Upper lobe of right lung (tissue), 1 donor: ENCODE measurements at regions not wholly inside any gene's neighbourhood (a gene's known extent, or its start where the extent isn't known, plus 50 kb on each side); places are given as distances from the start of the nearest gene placed in this dataset.
"Not testable (repeated sequence)": the region's sequence is repeated elsewhere in the genome, so short reads cannot be mapped to it uniquely, and the experiment has no call there.

Experiments used
- ATAC-seq: fragments of 200-7000 bp; cut with Tn5 transposase; one replicate; pipeline ENCODE4 v1.9.1; 2020; ENCODE audit warnings: mild to moderate bottlenecking, moderate library complexity
- DNase-seq: peaks from one replicate; pipeline ENCODE4 v3.0.0-alpha.2; 2020
- H3K27ac ChIP-seq: fragments of 200-600 bp; one replicate; pipeline ENCODE4 v1.8.0; 2022
- H3K27me3 ChIP-seq: fragments of 200-600 bp; one replicate; pipeline ENCODE4 v1.8.0; 2022; ENCODE audit warnings: mild to moderate bottlenecking
- H3K36me3 ChIP-seq: fragments of 200-600 bp; one replicate; pipeline ENCODE4 v1.8.0; 2022
- H3K4me1 ChIP-seq: fragments of 200-600 bp; one replicate; pipeline ENCODE4 v1.8.0; 2022
- H3K4me3 ChIP-seq: fragments of 200-600 bp; one replicate; pipeline ENCODE4 v1.8.0; 2022; ENCODE audit warnings: mild to moderate bottlenecking
- H3K9me3 ChIP-seq: fragments of 200-600 bp; one replicate; pipeline ENCODE4 v1.8.0; 2022
- intact Hi-C: fragments of 100-400 bp; cut with DNase I; formaldehyde crosslinking; loops from one replicate; pipeline ENCODE4 v1.11.0; 2022
- TF ChIP-seq, protein P1 (sequence below): fragments of 200-600 bp; IDR thresholded peaks from one replicate; pipeline ENCODE4 v1.8.0; 2022; ENCODE audit warnings: antibody characterized with exemption
- donor health status: DM: no; HTN: yes; CAD: no; lungs with severe emphysema.

DNA sequence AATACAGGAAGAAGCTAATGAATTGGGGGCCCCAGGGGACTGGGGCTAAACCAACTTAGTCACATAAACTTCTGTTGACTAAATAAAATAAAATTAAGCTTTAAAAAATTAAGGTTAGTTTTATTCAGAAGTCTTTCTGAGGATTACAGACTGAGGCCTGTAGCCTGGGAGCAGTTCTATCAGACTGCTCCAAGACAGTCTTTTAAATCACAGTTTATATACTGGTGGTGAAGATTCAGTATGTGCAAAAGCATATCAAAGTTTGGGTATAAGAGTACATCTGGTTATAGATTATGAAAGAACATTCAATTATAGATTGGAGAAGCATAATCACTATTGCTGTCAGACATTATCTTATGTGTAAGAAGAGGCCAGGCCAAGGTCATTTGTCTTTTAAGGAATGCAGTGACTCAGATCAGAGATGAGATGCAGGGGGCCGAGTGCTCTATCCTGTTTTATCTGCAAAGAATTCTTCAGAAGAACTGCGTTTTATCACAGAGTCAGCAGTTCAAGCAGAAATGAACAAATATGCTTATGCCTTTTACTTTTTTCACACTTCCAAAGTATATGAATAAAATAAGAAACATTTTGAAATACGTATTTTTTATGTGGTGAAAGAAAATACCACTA, 109.4 kb downstream of the PDHA2 start:
- intact Hi-C loops = no loop called here
- Histone ChIP-seq H3K9me3 (no peaks in the 10 kb centered on the region), H3K27ac (no peak overlapping the region), H3K27me3 (no peaks in the 10 kb centered on the region), H3K4me3 (no peak overlapping the region), H3K4me1 (no peaks in the 10 kb centered on the region), H3K36me3 (no peaks in the 10 kb centered on the region)
- TF ChIP-seq, protein P1, sequence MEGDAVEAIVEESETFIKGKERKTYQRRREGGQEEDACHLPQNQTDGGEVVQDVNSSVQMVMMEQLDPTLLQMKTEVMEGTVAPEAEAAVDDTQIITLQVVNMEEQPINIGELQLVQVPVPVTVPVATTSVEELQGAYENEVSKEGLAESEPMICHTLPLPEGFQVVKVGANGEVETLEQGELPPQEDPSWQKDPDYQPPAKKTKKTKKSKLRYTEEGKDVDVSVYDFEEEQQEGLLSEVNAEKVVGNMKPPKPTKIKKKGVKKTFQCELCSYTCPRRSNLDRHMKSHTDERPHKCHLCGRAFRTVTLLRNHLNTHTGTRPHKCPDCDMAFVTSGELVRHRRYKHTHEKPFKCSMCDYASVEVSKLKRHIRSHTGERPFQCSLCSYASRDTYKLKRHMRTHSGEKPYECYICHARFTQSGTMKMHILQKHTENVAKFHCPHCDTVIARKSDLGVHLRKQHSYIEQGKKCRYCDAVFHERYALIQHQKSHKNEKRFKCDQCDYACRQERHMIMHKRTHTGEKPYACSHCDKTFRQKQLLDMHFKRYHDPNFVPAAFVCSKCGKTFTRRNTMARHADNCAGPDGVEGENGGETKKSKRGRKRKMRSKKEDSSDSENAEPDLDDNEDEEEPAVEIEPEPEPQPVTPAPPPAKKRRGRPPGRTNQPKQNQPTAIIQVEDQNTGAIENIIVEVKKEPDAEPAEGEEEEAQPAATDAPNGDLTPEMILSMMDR = no peak
- ATAC-seq (no peak), DNase-seq (no peak)

DNA sequence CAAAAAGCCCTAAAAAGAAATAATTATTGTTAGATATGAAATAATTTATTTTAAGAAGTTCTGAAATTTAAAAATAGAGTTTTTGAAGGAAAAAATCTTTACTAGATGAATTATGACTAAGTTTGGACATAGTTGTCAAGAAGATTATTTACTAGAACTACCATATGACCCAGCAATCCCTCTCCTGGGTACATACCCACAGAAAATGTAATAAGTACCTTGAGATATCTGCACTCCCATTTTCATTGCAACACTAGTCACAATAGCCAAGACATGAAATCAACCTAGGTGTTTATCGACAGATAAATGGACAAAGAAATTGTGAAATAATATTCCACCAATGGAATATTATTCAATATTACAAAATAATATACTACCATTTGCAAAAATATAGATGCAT, 109.9 kb downstream of the PDHA2 start:
- intact Hi-C loops = no loop called here
- ATAC-seq = no peak
- H3K27me3 ChIP-seq = no peaks in the 10 kb centered on the region
- TF ChIP-seq, protein P1 = no peak
- H3K27ac ChIP-seq = no peak overlapping the region
- H3K9me3 ChIP-seq = no peaks in the 10 kb centered on the region
- H3K4me1 ChIP-seq = no peaks in the 10 kb centered on the region
- no peak overlapping the region for H3K4me3 ChIP-seq
- H3K36me3 ChIP-seq = no peaks in the 10 kb centered on the region
- DNase-seq = no peak

- ATAC-seq, H3K36me3 ChIP-seq, H3K9me3 ChIP-seq, H3K4me1 ChIP-seq, H3K27me3 ChIP-seq, H3K27ac ChIP-seq, DNase-seq, intact Hi-C loops, H3K4me3 ChIP-seq: not testable (repeated sequence)
Measured at GRCh38 chr4:95952538-95952937, 112.6 kb downstream of the PDHA2 start.

DNA sequence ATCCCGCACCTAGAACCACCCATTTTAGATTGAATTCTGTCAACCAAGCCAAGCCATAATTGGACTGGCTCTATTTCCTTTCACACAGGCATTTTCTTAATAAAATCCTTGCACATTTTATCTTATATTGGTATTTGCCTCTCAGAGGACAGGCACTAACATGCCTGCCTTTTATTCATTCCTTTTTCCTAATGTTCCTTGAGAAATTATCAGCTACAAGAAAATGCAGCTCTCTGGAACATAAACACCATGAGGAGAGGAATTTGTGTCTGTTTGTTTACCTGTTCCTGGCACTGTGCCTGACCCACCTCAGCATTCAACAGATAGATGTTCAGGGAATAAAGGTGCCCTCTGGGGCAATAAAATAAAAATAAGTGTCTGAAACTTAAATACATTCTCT, 116.2 kb downstream of the PDHA2 start:
- H3K9me3 ChIP-seq = no peaks in the 10 kb centered on the region
- H3K27ac ChIP-seq = no peak overlapping the region
- ATAC-seq (no peak), DNase-seq (no peak)
- no peaks in the 10 kb centered on the region for H3K36me3 ChIP-seq
- H3K27me3 ChIP-seq = no peaks in the 10 kb centered on the region
- H3K4me3 ChIP-seq = no peak overlapping the region
- intact Hi-C loops = no loop called here
- H3K4me1 ChIP-seq = no peaks in the 10 kb centered on the region
- TF ChIP-seq, protein P1 = no peak

DNA sequence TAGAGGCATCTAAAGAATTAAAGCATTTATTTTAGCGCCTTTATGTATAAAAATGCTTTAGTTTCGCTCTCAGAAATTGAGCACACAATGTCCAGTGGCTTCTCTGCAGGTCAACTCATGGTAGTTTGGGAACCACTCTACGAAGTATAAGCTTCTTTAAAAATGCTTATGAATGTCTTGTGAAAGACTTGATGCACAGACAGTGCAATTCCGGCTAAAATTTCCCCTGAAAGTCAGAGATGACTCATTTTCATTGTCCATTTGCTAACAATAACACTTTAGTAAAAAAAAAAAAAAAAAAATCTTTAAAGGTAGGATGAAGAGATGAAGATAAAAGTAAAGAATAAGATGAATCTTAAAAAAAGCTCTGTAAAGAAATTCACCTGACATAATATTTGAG, 117.2 kb downstream of the PDHA2 start:
- ATAC-seq (no peak), DNase-seq (no peak)
- Histone ChIP-seq H3K9me3 (no peaks in the 10 kb centered on the region), H3K4me3 (no peak overlapping the region), H3K27me3 (no peaks in the 10 kb centered on the region), H3K36me3 (no peaks in the 10 kb centered on the region), H3K4me1 (no peaks in the 10 kb centered on the region), H3K27ac (no peak overlapping the region)
- intact Hi-C loops = no loop called here
- TF ChIP-seq, protein P1 = no peak

- Histone ChIP-seq H3K27ac (no peak overlapping the region), H3K36me3 (no peaks in the 10 kb centered on the region), H3K4me1 (no peaks in the 10 kb centered on the region), H3K27me3 (no peaks in the 10 kb centered on the region), H3K9me3 (no peaks in the 10 kb centered on the region), H3K4me3 (no peak overlapping the region)
- TF ChIP-seq, protein P1 = no peak
- no peak for DNase-seq
- intact Hi-C loops = no loop called here
- ATAC-seq = no peak
Measured at GRCh38 chr4:95957759-95958158, 117.9 kb downstream of the PDHA2 start.
